Natural killer cell (primary cell): ENCODE measurements at regions not wholly inside any gene's neighbourhood (a gene's known extent, or its start where the extent isn't known, plus 50 kb on each side); places are given as distances from the start of the nearest gene placed in this dataset.

Experiments
- ATAC-seq, 3 donors: fragments of 150-1000 bp in 2 of 3; fragments of 200-7000 bp in 1 of 3; cut with Tn5 transposase; 1 replicate in 1 of 3; 2 replicates in 2 of 3; pipeline ENCODE4 v1.10.0; 2021; ENCODE audit warnings: mild to moderate bottlenecking in 2 of 3, moderate library complexity in 2 of 3
- DNase-seq, 2 donors: peaks; one replicate each; pipeline versions ENCODE4 v3.0.0 to v3.0.0-alpha.2; 2013 to 2021; ENCODE audit warnings: mixed read lengths in 1 of 2
- H3K27ac ChIP-seq: one replicate; pipeline ENCODE4 v1.5.1; 2013; ENCODE audit warnings: mild to moderate bottlenecking, low read length
- H3K27me3 ChIP-seq: one replicate; pipeline ENCODE4 v1.6.1; 2013; ENCODE audit warnings: low read length; ENCODE audit not compliant: control insufficient read depth, insufficient read depth
- H3K36me3 ChIP-seq: one replicate; pipeline ENCODE4 v1.6.1; 2013; ENCODE audit warnings: low read length; ENCODE audit not compliant: control insufficient read depth, insufficient read depth
- H3K4me1 ChIP-seq: one replicate; pipeline ENCODE4 v1.6.1; 2013; ENCODE audit warnings: low read length; ENCODE audit not compliant: control insufficient read depth, insufficient read depth
- H3K4me3 ChIP-seq: one replicate; pipeline ENCODE4 v1.5.1; 2013; ENCODE audit warnings: low read length
- H3K9me3 ChIP-seq: one replicate; pipeline ENCODE4 v1.6.1; 2013; ENCODE audit warnings: low read length; ENCODE audit not compliant: control insufficient read depth, insufficient read depth
- H3K27ac Mint-ChIP-seq, 2 donors: one replicate each; pipeline ENCODE4 v1.8.0; 2022; ENCODE audit warnings: mild to moderate bottlenecking in 2 of 2, mixed read lengths in 2 of 2, moderate library complexity in 1 of 2
- H3K27me3 Mint-ChIP-seq, 2 donors: one replicate each; pipeline ENCODE4 v1.8.0; 2022; ENCODE audit warnings: low read depth in 2 of 2, mixed read lengths in 2 of 2
- H3K36me3 Mint-ChIP-seq: one replicate; pipeline ENCODE4 v1.8.0; 2022; ENCODE audit warnings: mixed read lengths
- H3K4me1 Mint-ChIP-seq, 2 donors: one replicate each; pipeline ENCODE4 v1.8.0; 2022; ENCODE audit warnings: mixed read lengths in 2 of 2
- H3K4me3 Mint-ChIP-seq: one replicate; pipeline ENCODE4 v1.8.0; 2022; ENCODE audit warnings: mild to moderate bottlenecking, moderate library complexity, mixed read lengths
- H3K9me3 Mint-ChIP-seq, 2 donors: one replicate each; pipeline ENCODE4 v1.8.0; 2022; ENCODE audit warnings: mixed read lengths in 2 of 2
- CTCF ChIP-seq: fragments of 200-600 bp; IDR thresholded peaks from one replicate; pipeline ENCODE4 v1.8.0; 2022; ENCODE audit warnings: antibody characterized with exemption
- WGBS: methylation state at CpG from one replicate; pipeline ENCODE4 v1.1.7; 2013; ENCODE audit warnings: missing lambda C conversion rate; ENCODE audit not compliant: insufficient coverage; 5-methylcytosine and 5-hydroxymethylcytosine counted together
- intact Hi-C: fragments of 100-400 bp; cut with micrococcal nuclease; formaldehyde crosslinking; loops from one replicate; pipeline ENCODE4 v1.14.2; 2022

- H3K4me1 Mint-ChIP-seq = no peaks in the 10 kb centered on the region
- intact Hi-C loops = loop anchor here (2.0 kb wide), 1 partner anchor 71 kb away; no protein-coding TSS in a partner anchor
Measured at GRCh38 chr6:6405997-6406714, 85.7 kb upstream of the F13A1 start.

GRCh38 chr6:6406715-6407070 is 86.2 kb upstream of the F13A1 start:
- no peaks in the 10 kb centered on the region for H3K27me3 ChIP-seq
- no peak overlapping the region for H3K27ac ChIP-seq
- no peak for ATAC-seq
- H3K4me3 ChIP-seq = no peak overlapping the region
- DNase-seq = no peak
- peaks cover 7 to 18% of the 10 kb centered on the region in 2 donors for H3K27me3 Mint-ChIP-seq
- WGBS = 42% methylated on average over 2 of the region's 2 CpGs
- no peak overlapping the region for H3K27ac Mint-ChIP-seq
- intact Hi-C loops = loop anchor here (2.0 kb wide), 1 partner anchor 72 kb away; no protein-coding TSS in a partner anchor
- H3K4me3 Mint-ChIP-seq = no peak overlapping the region
- TF ChIP-seq CTCF = no peak
- no peaks in the 10 kb centered on the region for H3K9me3 ChIP-seq
- no peaks in the 10 kb centered on the region for H3K36me3 Mint-ChIP-seq
- no peaks in the 10 kb centered on the region for H3K36me3 ChIP-seq
- H3K4me1 Mint-ChIP-seq = no peaks in the 10 kb centered on the region
- no peaks in the 10 kb centered on the region for H3K9me3 Mint-ChIP-seq
- no peaks in the 10 kb centered on the region for H3K4me1 ChIP-seq

More at GRCh38 chr6:6405997-6406714, 85.7 kb upstream of the F13A1 start:
- H3K27me3 ChIP-seq = no peaks in the 10 kb centered on the region
- Mint-ChIP-seq H3K27me3 (peaks cover 8 to 18% of the 10 kb centered on the region in 2 donors), H3K4me3 (no peak overlapping the region), H3K27ac (no peak overlapping the region), H3K9me3 (no peaks in the 10 kb centered on the region), H3K36me3 (no peaks in the 10 kb centered on the region)
- ATAC-seq (no peak), DNase-seq (no peak)
- no peak overlapping the region for H3K4me3 ChIP-seq
- no peaks in the 10 kb centered on the region for H3K36me3 ChIP-seq
- TF ChIP-seq CTCF = no peak
- no peaks in the 10 kb centered on the region for H3K4me1 ChIP-seq
- WGBS = 100% methylated on average over 1 of the region's 1 CpG
- H3K27ac ChIP-seq = no peak overlapping the region
- no peaks in the 10 kb centered on the region for H3K9me3 ChIP-seq

DNA sequence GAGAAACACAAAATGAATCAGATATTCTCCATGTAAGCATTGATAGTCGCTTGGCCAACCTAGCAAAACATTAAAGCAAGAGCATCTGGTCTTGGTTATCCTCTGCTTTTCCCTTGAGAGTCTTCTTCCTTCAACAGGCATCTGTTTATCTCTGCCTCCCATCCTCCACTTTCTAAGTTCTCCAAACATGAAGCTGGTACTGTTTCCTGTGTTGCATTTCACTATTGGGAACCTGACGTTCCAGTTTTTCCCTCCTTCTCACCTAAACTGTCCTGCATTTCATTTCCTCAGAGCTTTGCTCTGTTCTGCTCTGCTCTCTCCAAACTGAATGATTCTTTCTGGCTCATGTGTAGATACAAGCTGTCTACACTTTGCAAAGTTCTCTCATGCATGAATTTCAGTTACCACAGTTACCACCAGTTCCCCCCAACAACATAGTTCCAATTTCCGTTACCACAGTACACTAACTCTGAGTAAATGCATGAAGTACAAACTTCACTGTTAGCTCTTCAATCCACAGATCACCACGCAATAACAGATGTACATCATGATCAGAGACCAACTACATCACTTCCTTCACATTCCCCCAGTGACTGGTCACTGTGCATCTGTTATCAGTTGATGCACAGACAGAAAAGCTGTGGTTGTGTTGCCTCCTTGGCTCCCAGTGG is 86.7 kb upstream of the F13A1 start:
- H3K4me3 Mint-ChIP-seq = no peak overlapping the region
- 22% methylated on average over 4 of the region's 4 CpGs for WGBS
- Histone ChIP-seq H3K4me3 (no peak overlapping the region), H3K4me1 (no peaks in the 10 kb centered on the region), H3K27ac (no peak overlapping the region), H3K9me3 (no peaks in the 10 kb centered on the region), H3K27me3 (no peaks in the 10 kb centered on the region), H3K36me3 (no peaks in the 10 kb centered on the region)
- H3K27ac Mint-ChIP-seq = no peak overlapping the region
- DNase-seq (peak in 1 of 2 donors; percentile 7), ATAC-seq (peak in 2 of 3 donors; percentile 26 to 46)
- intact Hi-C loops = loop anchor here (2.0 kb wide), 1 partner anchor 72 kb away; no protein-coding TSS in a partner anchor
- no peaks in the 10 kb centered on the region for H3K9me3 Mint-ChIP-seq
- TF ChIP-seq CTCF = no peak
- no peaks in the 10 kb centered on the region for H3K36me3 Mint-ChIP-seq
- no peaks in the 10 kb centered on the region for H3K4me1 Mint-ChIP-seq
- H3K27me3 Mint-ChIP-seq = peaks cover 7 to 23% of the 10 kb centered on the region in 2 donors
